GM12878 (cell line): ENCODE measurements at regions not wholly inside any gene's neighbourhood (a gene's known extent, or its start where the extent isn't known, plus 50 kb on each side); places are given as distances from the start of the nearest gene placed in this dataset.
A peak's percentile ranks its signal among the peaks of the same experiment; 100 is the strongest.

ENCODE experiments used
- ATAC-seq: fragments of 200-7000 bp; cut with Tn5 transposase; 3 replicates; pipeline ENCODE4 v1.9.1; 2020; ENCODE audit warnings: mild to moderate bottlenecking, moderate library complexity
- BruUV-seq: library from RNA; stranded (reverse); fragments of 400-500 nt; replicated peaks from 2 replicates; lab custom pipeline; 2021; lab: Mats Ljungman, UMichigan
- CTCF ChIA-PET: fragments of 300-600 bp; sonication (Branson Sonifier 250); formaldehyde crosslinking; extraction: SDS; loops from one replicate; lab custom pipeline; 2021; ENCODE audit warnings: inconsistent platforms; lab: Yijun Ruan, JAX
- POLR2A ChIA-PET: fragments of 350-600 bp; formaldehyde crosslinking; extraction: SDS; loops from one replicate; lab custom pipeline; 2021; ENCODE audit warnings: inconsistent platforms; lab: Charles Lee
- RAD21 ChIA-PET: fragments of 300-600 bp; sonication (Branson Sonifier 250); formaldehyde crosslinking; loops from one replicate; lab custom pipeline; 2023; ENCODE audit warnings: antibody characterized with exemption; ENCODE audit not compliant: unreplicated experiment; lab: Charles Lee
- SMC1A ChIA-PET: fragments of 300-600 bp; sonication (Branson Sonifier 250); formaldehyde crosslinking; loops from one replicate; lab custom pipeline; 2023; ENCODE audit not compliant: unreplicated experiment, uncharacterized antibody; lab: Charles Lee
- DNase-seq: peaks from one replicate; pipeline ENCODE4 v3.0.0-alpha.2; 2011; ENCODE audit warnings: low read depth, low spot score
- FAIRE-seq: peaks from 3 replicates; lab custom pipeline; 2011; peaks lifted over from hg19 to GRCh38; lab: Jason Lieb, UNC
- H2AFZ ChIP-seq: 2 replicates; pipeline ENCODE4 v1.6.0; 2011; ENCODE audit warnings: low read depth, low read length, control low read depth; ENCODE audit not compliant: control insufficient read depth
- H3K27ac ChIP-seq: 2 replicates; pipeline ENCODE4 v1.5.1; 2011; ENCODE audit warnings: control low read depth; ENCODE audit not compliant: control insufficient read depth, insufficient read depth
- H3K27me3 ChIP-seq, 2 experiments: replicated peaks in 1 of 2; 2 replicates each; pipeline versions ENCODE4 v1.6.0 to v1.6.1; 2011; ENCODE audit warnings: low read length in 1 of 2; ENCODE audit not compliant: control insufficient read depth in 2 of 2, insufficient read depth in 2 of 2
- H3K36me3 ChIP-seq, 2 experiments: 2 replicates each; pipeline ENCODE4 v1.5.1; 2011; ENCODE audit warnings: low read length in 1 of 2; ENCODE audit not compliant: control insufficient read depth in 2 of 2, insufficient read depth in 2 of 2
- H3K4me1 ChIP-seq: 2 replicates; pipeline ENCODE4 v1.6.1; 2011; ENCODE audit warnings: mild to moderate bottlenecking, low read length, moderate library complexity, mixed read lengths; ENCODE audit not compliant: control insufficient read depth, insufficient read depth
- H3K4me2 ChIP-seq: 2 replicates; pipeline ENCODE4 v1.6.0; 2011; ENCODE audit warnings: control low read depth; ENCODE audit not compliant: control insufficient read depth, insufficient read depth
- H3K4me3 ChIP-seq: fragments of 200-600 bp; sonication (generic); 2 replicates; pipeline ENCODE4 v1.5.1; 2016
- H3K79me2 ChIP-seq: 2 replicates; pipeline ENCODE4 v1.6.0; 2011; ENCODE audit warnings: low read length; ENCODE audit not compliant: control insufficient read depth, insufficient read depth
- H3K9ac ChIP-seq: 2 replicates; pipeline ENCODE4 v1.8.0; 2011; ENCODE audit warnings: low read length, control low read depth, mixed read lengths; ENCODE audit not compliant: control insufficient read depth, insufficient read depth
- H3K9me3 ChIP-seq: replicated peaks from 3 replicates; pipeline ENCODE4 v1.5.1; 2011; ENCODE audit warnings: mild to moderate bottlenecking, low read length; ENCODE audit not compliant: control insufficient read depth, insufficient read depth
- H4K20me1 ChIP-seq: 2 replicates; pipeline ENCODE4 v1.6.0; 2011; ENCODE audit not compliant: control insufficient read depth, insufficient read depth
- MEF2B ChIP-seq: fragments of 450-650 bp; IDR thresholded peaks from 2 replicates; pipeline ENCODE4 v1.6.1; 2018; ENCODE audit warnings: mild to moderate bottlenecking, moderate library complexity; ENCODE audit not compliant: partially characterized antibody, poor library complexity, severe bottlenecking
- PBX3 ChIP-seq: IDR thresholded peaks from 2 replicates; pipeline ENCODE4 v1.6.1; 2011; ENCODE audit warnings: mild to moderate bottlenecking, low read depth, low read length, moderate library complexity; ENCODE audit not compliant: insufficient replicate concordance
- SREBF2 ChIP-seq: IDR thresholded peaks from 2 replicates; pipeline ENCODE4 v1.6.1; 2012; ENCODE audit warnings: mild to moderate bottlenecking, low read length
- TCF3 ChIP-seq: IDR thresholded peaks from 2 replicates; pipeline ENCODE4 v1.6.1; 2012; ENCODE audit warnings: low read depth, mild to moderate bottlenecking, low read length, borderline replicate concordance; ENCODE audit not compliant: insufficient read depth
- WGBS: methylation state at CpG from one replicate; pipeline ENCODE4 v1.1.6; 2016; ENCODE audit warnings: low lambda C conversion rate; ENCODE audit not compliant: insufficient replicate concordance, insufficient coverage; ENCODE audit errors: missing lambda C conversion rate; 5-methylcytosine and 5-hydroxymethylcytosine counted together
- in situ Hi-C: fragments of 300-500 bp; cut with MboI; formaldehyde crosslinking; loops from 9 replicates; pipeline ENCODE4 v1.14.3; 2018; ENCODE audit warnings: mixed read lengths
- intact Hi-C: fragments of 100-400 bp; cut with micrococcal nuclease; formaldehyde crosslinking; loops from one replicate; pipeline ENCODE4 v1.14.2; 2022; ENCODE audit not compliant: unreplicated experiment
- TF ChIP-seq, protein P1 (sequence below): IDR thresholded peaks from 2 replicates; pipeline ENCODE4 v1.6.1; 2011; ENCODE audit warnings: borderline replicate concordance, low read depth, mild to moderate bottlenecking, moderate library complexity, low read length; ENCODE audit not compliant: insufficient read depth, poor library complexity, severe bottlenecking
- TF ChIP-seq, protein P2 (sequence below): fragments of 450-650 bp; IDR thresholded peaks from 2 replicates; pipeline ENCODE4 v1.6.1; 2018; ENCODE audit warnings: borderline replicate concordance, mild to moderate bottlenecking; ENCODE audit not compliant: partially characterized antibody

DNA sequence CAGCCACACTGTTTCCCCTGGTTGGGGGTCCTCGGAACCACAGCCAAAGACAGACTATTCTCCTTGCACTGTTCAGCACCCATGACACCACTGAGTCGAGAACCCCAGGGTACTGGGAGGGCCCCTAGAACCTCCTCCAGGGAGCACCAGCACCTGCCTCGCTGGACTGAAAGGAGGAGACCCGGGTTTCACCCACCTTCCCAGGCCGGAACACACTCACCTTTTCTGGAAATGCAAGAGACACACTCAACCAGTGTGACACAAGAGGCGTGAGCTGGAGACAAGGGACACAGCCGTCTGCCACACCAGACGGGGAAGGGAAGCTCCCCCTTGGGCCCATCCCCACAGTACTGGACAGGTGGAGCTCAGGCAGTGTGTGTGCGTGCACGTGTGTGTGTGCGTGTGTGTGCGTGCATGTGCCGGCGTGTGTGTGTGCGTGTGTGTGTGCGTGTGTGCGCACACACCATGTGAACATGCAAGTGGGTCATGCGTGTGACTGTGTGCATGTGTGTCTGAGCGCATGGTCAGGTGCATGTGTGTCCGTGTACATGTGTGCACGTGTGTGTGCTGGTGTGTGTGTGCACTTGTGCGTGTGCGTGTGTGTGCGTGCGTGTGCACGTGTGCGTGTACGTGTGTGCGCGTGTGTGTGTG is 128.8 kb upstream of the NKX1-1 start:
- FAIRE-seq (no peak), DNase-seq (no peak), ATAC-seq (no peak)
- RAD21 ChIA-PET, result no interaction called here
- no TSS peak for BruUV-seq
- Histone ChIP-seq H3K36me3 (no peaks in the 10 kb centered on the region), H2AFZ (no peak overlapping the region), H3K9ac (no peak overlapping the region), H3K4me1 (no peaks in the 10 kb centered on the region), H3K9me3 (no peaks in the 10 kb centered on the region; the same call in 2 of the 3 replicates), H3K27ac (no peak overlapping the region), H3K27me3 (no peaks in the 10 kb centered on the region), H3K4me2 (no peak overlapping the region), H4K20me1 (no peaks in the 10 kb centered on the region), H3K4me3 (no peak overlapping the region), H3K79me2 (no peaks in the 10 kb centered on the region)
- POLR2A ChIA-PET, result no interaction called here
- SMC1A ChIA-PET, result no interaction called here
- intact Hi-C loops (no loop called here), in situ Hi-C loops (no loop called here)
- 65% methylated on average over 20 of the region's 30 CpGs for WGBS
- TF ChIP-seq MEF2B (no peak), SREBF2 (no peak), PBX3 (peak; percentile 17), TCF3 (peak; percentile 85)
- TF ChIP-seq, protein P1, sequence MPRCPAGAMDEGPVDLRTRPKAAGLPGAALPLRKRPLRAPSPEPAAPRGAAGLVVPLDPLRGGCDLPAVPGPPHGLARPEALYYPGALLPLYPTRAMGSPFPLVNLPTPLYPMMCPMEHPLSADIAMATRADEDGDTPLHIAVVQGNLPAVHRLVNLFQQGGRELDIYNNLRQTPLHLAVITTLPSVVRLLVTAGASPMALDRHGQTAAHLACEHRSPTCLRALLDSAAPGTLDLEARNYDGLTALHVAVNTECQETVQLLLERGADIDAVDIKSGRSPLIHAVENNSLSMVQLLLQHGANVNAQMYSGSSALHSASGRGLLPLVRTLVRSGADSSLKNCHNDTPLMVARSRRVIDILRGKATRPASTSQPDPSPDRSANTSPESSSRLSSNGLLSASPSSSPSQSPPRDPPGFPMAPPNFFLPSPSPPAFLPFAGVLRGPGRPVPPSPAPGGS, result peak; percentile 96
- TF ChIP-seq, protein P2, sequence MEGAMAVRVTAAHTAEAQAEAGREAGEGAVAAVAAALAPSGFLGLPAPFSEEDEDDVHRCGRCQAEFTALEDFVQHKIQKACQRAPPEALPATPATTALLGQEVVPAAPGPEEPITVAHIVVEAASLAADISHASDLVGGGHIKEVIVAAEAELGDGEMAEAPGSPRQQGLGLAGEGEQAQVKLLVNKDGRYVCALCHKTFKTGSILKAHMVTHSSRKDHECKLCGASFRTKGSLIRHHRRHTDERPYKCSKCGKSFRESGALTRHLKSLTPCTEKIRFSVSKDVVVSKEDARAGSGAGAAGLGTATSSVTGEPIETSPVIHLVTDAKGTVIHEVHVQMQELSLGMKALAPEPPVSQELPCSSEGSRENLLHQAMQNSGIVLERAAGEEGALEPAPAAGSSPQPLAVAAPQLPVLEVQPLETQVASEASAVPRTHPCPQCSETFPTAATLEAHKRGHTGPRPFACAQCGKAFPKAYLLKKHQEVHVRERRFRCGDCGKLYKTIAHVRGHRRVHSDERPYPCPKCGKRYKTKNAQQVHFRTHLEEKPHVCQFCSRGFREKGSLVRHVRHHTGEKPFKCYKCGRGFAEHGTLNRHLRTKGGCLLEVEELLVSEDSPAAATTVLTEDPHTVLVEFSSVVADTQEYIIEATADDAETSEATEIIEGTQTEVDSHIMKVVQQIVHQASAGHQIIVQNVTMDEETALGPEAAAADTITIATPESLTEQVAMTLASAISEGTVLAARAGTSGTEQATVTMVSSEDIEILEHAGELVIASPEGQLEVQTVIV, result no peak
- CTCF ChIA-PET, result no interaction called here
